Tibial nerve (tissue), 3 donors: ENCODE measurements at regions not wholly inside any gene's neighbourhood (a gene's known extent, or its start where the extent isn't known, plus 50 kb on each side); places are given as distances from the start of the nearest gene placed in this dataset.
"Not testable (repeated sequence)": the region's sequence is repeated elsewhere in the genome, so short reads cannot be mapped to it uniquely, and the experiment has no call there.

Experiments
- CTCF ChIP-seq, 5 experiments: fragments of 200-600 bp in 3 of 5; fragments of 450-650 bp in 2 of 5; sonication (generic) in 3 of 5; IDR thresholded peaks; one replicate each; pipeline ENCODE4 v1.5.1; 2016 to 2019; ENCODE audit warnings: antibody characterized with exemption in 5 of 5, mild to moderate bottlenecking in 3 of 5, moderate library complexity in 2 of 5
- POLR2A ChIP-seq, 2 donors: fragments of 450-650 bp; IDR thresholded peaks; one replicate each; pipeline ENCODE4 v1.6.1; 2017; ENCODE audit warnings: antibody characterized with exemption in 2 of 2, mild to moderate bottlenecking in 2 of 2, moderate library complexity in 2 of 2

- not testable (repeated sequence) for TF ChIP-seq POLR2A, CTCF (IDR thresholded peaks at IDR 0.05)
Observed at GRCh38 chr2:185585165-185585564, 153.4 kb upstream of the FSIP2 start.
